GM04504 (cell line): ENCODE measurements at regions not wholly inside any gene's neighbourhood (a gene's known extent, or its start where the extent isn't known, plus 50 kb on each side); places are given as distances from the start of the nearest gene placed in this dataset.

Source experiments
- DNase-seq: peaks from one replicate; pipeline ENCODE4 v3.0.0-alpha.2; 2012; ENCODE audit warnings: low read depth

DNA sequence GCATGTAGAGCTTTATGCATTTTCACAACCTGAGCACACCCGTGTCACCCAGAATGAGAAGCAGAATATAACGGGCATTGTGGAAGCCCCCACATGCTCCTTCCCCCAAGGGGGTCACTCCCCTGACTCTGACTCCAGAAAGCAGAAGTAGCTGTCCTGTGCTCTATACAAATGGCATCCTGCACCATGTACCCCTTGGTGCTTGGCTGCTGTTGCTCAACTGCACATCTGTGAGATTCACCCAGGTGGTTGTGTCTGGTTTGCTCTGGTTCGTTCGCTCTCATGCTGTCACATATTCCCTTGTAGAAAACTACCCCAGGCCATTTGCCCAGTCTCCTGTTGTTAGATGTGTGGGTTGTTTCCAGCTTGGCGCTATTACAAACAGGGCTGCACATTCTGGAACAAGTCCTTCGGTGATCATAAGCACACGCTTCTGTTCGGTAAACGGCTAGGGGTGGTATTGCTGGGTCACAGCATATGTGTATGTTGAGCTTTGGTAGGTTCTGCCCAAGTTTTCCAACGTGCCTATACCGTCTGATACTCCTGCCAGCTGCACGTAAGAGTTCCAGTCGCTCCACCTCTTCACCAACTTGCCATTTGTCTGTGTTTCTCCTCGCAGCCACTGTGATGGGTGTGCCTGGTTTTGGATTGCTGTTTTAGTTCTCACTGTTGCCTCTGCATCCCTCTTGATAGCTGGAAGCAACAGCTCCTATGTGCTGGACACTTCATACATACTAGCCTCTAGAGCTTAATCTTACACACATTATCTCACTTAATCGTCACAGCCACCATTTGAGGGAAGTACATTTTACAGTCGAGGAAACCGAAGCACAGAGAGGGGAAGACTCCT, 65.4 kb upstream of the SLC6A6 start:
- DNase-seq = no peak

DNA sequence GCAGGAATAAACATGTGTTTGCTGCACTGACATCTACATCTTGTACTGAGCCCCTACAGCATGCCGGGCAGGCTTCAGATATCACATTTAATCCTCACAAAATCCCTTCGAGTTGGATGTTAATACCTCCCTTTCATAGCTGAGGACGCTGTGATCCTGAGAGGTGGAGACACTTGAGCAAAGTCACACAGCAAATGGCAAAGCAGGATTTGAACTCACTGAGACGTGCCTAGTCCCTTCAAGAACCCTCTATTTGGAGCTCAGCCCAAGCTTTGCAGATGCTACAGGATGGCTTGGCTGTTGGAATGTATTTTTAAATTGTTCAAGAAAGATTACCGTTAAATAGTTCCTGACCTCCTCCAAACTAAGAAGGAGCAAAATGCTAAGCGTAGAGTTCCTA, 64.6 kb upstream of the SLC6A6 start:
- DNase-seq = no peak

DNA sequence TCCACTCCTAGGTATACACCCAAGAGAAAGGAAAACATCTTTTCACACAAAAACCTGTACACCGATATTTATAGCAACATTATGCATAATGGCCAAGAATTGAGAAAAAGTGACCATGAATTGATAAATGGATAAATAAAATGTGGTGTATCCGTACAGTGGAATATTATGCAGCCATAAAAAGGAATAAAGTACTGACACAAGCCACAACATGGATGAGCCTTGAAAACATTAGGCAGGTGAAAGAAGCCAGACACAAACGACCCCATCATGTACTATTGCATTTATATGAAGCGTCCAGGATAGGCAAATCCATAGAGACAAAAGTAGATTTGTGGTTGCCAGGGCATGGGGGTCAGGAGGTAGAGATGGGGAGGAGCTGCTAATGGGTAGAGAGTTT, 64.2 kb upstream of the SLC6A6 start:
- DNase-seq = no peak

DNA sequence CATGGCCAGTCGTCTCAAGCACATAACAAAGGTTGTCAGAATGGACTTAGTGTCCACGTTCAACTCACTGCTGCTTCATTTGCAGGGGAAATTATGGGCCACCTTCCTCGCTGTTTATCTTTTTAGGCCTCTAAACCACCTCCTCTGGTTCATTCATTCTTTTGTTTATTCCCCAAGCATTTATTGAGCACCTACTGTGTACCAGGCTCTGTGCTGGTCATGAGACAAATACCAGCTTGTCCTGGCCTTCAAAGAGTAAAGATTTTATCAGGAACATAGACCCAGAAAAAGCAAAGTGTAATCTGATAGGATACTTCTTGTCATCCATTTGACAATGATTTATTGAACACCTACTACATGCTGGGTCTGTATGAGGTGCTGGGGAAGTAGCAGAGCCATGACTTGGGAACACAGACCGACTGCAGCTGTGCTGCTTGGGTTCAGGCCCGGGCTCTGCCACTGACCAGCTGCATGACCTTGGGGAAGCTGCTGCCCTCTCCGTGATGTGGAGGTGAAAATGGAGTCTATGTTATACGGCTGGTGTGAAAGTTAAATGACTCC, 63.4 kb upstream of the SLC6A6 start:
- DNase-seq = no peak

DNA sequence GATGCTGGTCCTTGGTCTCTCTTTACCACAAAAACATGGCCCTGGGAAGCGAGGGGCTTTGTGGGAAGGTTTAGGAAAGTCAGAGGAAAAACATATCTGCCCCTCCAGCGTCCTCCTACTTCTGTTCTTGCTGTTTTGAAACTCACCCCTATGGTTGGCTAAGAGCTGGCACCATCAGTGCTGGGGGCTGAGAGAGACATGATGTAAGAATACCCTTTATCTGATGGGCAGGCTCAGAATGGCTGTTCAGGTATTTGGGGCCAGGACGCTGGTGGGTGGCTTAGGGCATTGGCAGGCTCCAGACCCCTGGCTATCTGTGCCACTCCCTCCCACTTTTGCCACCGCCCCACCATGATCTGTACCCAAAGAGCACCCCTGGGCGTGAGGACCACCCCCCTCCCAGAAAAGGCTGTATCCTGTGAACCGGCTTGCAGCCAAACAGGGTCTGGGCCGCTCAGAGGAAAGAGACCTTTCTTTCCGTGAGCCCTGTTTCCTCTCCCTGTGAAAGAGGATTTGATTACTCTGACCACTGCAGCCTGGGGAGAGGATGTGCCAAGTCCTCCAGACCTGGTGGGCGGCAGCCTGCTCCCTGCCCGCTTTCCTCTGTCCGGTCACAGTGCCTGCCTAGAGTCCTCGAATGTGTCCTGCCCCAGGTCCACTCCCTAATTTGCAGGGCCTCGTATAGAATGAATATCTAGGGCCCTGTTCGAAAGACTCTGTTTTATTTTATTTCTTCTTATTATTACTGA, 61.3 kb upstream of the SLC6A6 start:
- DNase-seq = no peak

DNA sequence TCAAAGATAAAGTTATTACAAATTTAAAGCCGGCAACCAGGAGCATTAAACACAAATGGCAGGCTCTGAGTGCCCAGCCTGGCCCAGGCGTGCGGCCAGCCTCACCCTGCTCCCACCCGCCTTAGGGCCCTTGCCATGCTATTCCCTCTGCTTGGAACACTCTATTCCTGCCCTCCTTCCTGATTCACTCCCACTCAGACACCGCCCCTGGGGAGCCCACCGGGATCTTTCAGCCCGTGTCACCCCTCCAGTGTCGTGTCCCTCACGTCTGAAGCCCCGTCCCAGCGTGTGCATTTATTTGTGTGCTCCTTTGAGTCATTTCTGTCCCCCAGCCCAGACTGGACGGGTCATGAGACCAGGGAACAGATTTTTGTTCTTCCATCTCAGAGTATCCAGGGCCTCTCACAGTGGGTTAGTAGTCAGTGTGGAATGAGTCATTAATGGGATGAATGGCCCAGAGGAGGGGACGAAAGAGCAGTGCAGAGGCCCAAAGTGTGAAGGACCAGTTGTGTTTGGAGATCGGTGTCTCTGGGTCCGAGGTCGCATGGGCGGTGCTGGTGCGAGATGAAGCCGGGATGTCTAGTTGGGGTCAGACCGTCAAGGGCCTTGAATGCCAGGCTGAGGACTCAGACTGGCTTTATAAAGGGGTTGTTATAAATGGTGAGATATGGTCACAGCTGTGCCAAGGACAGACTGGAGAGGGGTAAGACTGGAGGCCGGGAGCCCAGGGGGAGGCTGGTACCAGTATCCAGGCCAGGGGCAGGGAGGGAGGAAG, 58.9 kb upstream of the SLC6A6 start:
- no peak for DNase-seq

DNA sequence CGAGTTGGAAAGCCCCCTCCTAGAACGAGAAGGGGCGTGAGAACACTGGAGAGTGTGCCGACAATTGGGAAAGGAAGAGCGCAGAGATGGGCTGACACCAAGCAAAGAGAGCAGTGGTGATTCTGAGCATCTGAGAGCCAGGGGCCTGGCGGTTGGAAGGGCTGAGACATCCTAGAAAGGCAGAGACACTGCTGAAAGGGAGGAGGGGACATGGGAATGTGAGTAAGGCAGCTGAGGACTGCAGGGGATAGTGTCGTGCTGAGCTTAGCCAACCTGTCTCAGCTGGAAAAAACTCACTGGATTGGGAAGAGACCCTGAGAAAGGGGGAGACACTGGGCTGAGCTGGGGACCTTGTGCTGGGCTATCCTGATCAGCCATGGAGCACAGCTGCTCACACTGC, 58.1 kb upstream of the SLC6A6 start:
- DNase-seq = no peak

DNA sequence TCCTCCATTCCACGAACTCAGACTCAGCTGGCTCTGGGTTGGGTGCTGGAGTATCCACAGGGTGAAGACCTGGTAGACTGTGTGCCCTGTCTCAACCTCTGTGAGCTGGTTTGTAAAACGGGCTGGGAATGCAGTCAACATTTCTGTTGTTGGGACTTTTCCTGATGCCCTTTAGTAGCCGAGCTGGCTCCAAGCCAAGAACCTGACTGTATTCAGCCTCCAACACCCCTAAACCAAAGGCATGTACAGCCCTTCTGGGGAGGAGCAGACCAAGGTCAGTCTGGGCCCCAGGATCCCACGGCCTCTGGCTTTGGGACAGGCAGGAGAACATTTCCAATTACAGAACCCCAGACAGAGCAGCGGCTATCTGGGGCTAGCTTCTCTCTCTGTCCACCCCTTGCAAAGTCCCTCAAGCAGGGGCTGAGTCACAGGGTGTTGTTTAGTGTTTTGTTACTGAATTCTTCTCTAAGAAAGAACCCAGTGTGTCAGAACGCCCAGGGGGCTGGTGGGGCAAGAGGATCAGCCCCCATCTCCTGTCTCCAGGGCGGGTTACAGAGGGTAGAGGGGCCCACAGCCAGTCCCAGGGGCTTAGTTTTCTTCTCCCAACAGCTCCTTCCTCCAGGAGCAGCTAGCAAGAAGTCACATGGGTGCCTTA, 56.8 kb upstream of the SLC6A6 start:
- no peak for DNase-seq

DNA sequence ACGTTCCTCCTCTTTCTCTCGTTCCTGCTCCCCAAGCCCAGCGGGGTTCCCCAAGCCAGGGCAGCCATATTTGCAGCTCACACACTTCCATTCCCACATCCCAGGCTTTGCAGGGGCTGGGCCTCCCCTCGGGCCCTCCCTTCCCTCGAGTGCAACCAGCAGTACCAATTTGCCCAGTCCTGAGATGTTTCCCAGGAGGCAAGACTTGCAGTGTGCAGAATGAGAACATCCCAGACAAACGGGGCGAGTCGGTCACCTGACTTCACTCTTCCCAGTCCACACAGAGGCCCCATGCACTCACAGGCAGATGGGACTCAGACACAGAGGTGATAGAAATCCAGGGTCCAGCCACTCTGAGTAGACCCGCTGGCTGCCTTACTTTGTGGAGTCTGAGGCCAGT, 56.2 kb upstream of the SLC6A6 start:
- no peak for DNase-seq

DNA sequence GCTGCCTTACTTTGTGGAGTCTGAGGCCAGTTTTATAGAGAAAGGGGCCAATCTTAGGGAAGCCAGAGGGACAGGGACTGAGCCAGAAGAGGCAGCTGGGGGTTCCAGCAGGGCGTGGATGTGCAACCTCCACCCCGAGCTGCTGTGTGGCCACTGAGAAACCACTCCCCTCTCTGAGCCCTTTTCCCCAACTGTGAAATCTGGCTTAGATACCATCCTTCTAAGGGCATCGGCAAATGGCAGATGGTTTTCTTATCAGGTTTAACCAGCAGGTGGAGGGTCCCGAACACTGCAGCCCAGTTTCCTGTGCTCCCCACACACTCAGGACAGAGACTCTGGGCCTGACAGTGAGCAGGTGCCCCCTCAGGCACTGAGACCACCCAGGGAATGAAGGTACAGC, 55.8 kb upstream of the SLC6A6 start:
- no peak for DNase-seq

DNA sequence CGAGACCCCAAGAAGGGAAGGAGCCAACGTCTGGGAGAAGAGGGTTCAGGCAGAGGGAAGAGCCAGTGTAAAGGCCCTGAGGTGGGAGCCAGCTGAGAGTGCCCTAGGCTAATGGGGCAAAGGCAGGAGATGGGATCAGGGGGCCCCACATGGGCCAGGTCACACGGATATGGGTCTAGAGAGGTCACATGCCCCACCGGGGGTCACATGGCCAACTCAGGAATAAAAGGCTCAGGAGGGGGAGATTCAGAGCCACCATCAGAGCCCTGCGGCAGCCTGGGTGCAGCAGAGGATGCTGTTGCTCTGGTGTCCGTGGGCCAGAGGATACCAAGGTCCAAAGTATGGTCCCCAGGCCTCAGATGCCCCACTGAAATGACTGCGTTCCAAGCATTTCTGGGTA, 55.3 kb upstream of the SLC6A6 start:
- DNase-seq = no peak

DNA sequence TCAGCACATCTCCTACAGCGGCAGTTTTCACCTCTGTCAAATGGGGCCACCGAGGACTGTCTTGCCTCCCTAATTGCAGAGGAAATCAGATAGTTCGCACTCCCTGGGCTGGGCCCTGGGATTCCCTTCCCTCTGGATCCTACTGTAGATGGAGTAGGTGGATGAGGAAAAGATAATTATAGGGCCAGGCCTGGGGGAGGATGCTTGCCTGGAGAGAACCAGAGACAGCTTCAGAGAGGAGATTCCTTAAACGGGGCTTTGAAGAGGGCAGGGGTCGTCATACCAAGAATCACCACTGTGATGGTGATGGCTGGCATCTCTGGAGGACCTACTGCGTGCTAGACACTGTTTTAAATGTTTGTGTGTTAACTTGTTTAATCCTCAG, 50.8 kb upstream of the SLC6A6 start:
- DNase-seq = no peak

DNA sequence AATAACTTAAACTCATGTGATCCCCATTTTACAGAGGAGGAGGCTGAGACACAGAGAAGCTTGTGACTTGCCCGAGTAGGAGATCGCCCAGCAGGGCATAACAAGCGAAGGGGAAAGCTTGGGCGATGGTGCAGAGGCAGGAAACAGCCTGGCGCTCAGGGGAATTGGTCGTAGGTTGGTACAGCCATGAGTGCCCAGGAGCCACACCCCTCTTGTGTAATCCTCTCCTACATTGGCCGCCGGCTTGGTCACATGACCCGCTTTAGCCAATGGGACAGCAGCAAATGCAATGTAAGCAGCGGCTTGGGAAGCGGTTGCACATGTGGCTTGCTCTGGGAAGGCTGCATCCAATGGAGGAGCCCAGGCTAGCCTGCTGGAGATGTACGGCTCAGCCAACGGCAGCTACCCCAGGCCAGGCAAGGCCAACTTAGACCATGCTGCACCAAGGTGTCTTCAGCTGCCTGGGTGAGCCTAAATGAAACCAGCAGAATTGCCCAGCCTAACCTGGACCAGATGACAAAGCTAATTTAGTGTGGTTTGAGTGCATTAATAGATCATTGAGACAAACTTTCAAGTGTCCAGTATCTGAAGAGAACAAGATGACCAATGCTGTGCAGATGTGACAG, 50.3 kb upstream of the SLC6A6 start:
- no peak for DNase-seq
